ENCODE measurements at regions not wholly inside any gene's neighbourhood (a gene's known extent, or its start where the extent isn't known, plus 50 kb on each side); places are given as distances from the start of the nearest gene placed in this dataset.
A peak's percentile ranks its signal among the peaks of the same experiment; 100 is the strongest.

GRCh38 chr11:128390246-128390645, 197.1 kb downstream of the ETS1 start:
- Histone ChIP-seq H4K8ac (ENCODE audit: low read length) (no peak overlapping the region), H4K91ac (ENCODE audit: low read length) (no peak overlapping the region), H3K9ac (ENCODE audit: low read length) (no peak overlapping the region), H3K4me1 (ENCODE audit: control insufficient read depth, insufficient read depth, low read depth, low read length) (peaks cover 5% of the 10 kb centered on the region), H2AK5ac (ENCODE audit: low read length, severe bottlenecking) (no peak overlapping the region), H2BK5ac (ENCODE audit: low read depth, low read length, poor library complexity, severe bottlenecking) (no peak overlapping the region), H3K18ac (ENCODE audit: low read depth in 1 of 2, low read length in 2 of 2) (no peak overlapping the region), H3K4me3 (ENCODE audit: insufficient read depth in 1 of 2, low read depth in 1 of 2, low read length in 2 of 2) (no peak overlapping the region), H3K23ac (ENCODE audit: low read length in 2 of 2) (no peak overlapping the region), H3K14ac (ENCODE audit: low read length in 2 of 2) (no peak overlapping the region), H2BK120ac (ENCODE audit: low read depth, low read length) (no peak overlapping the region), H3K4me2 (ENCODE audit: low read length, poor library complexity, severe bottlenecking) (no peak overlapping the region), H2BK15ac (ENCODE audit: low read depth, poor library complexity, severe bottlenecking) (no peak overlapping the region), H3K27me3 (ENCODE audit: control insufficient read depth in 1 of 2, insufficient read depth in 1 of 2, low read length in 2 of 2) (peaks cover 0 to 6% of the 10 kb centered on the region in 2 experiments), H3K36me3 (ENCODE audit: control insufficient read depth in 1 of 2, insufficient read depth in 2 of 2, low read depth in 1 of 2, low read length in 2 of 2) (no peaks in the 10 kb centered on the region), H2AFZ (ENCODE audit: low read depth, low read length) (no peak overlapping the region), H3K79me1 (replicated peaks; ENCODE audit: low read length, poor library complexity, severe bottlenecking) (no peaks in the 10 kb centered on the region), H2BK12ac (ENCODE audit: low read length in 2 of 2) (no peak overlapping the region), H3K27ac (ENCODE audit: low read length, poor library complexity, severe bottlenecking) (no peak overlapping the region), H3K4ac (ENCODE audit: low read depth in 1 of 2, low read length in 2 of 2) (no peak overlapping the region), H3K9me3 (ENCODE audit: control insufficient read depth, low read length) (no peaks in the 10 kb centered on the region)
- WGBS: 60% methylated on average over 1 of the region's 1 CpG
- DNase-seq: no peak

- Histone ChIP-seq H2BK15ac (ENCODE audit: low read depth, poor library complexity, severe bottlenecking) (no peak overlapping the region), H3K14ac (ENCODE audit: low read length in 2 of 2) (no peak overlapping the region), H3K79me1 (replicated peaks; ENCODE audit: low read length, poor library complexity, severe bottlenecking) (no peaks in the 10 kb centered on the region), H3K9ac (ENCODE audit: low read length) (no peak overlapping the region), H4K8ac (ENCODE audit: low read length) (peak overlapping the region; percentile 57), H2AK5ac (ENCODE audit: low read length, severe bottlenecking) (no peak overlapping the region), H3K23ac (ENCODE audit: low read length in 2 of 2) (no peak overlapping the region), H3K18ac (ENCODE audit: low read depth in 1 of 2, low read length in 2 of 2) (peak overlapping the region; percentile 37 to 52), H2BK12ac (ENCODE audit: low read length in 2 of 2) (peak overlapping the region in 1 of 2 experiments; percentile 92), H2BK120ac (ENCODE audit: low read depth, low read length) (no peak overlapping the region), H3K4me2 (ENCODE audit: low read length, poor library complexity, severe bottlenecking) (no peak overlapping the region), H3K4ac (ENCODE audit: low read depth in 1 of 2, low read length in 2 of 2) (no peak overlapping the region), H3K4me3 (ENCODE audit: insufficient read depth in 1 of 2, low read depth in 1 of 2, low read length in 2 of 2) (no peak overlapping the region), H3K4me1 (ENCODE audit: control insufficient read depth, insufficient read depth, low read depth, low read length) (peaks cover 5% of the 10 kb centered on the region), H2BK5ac (ENCODE audit: low read depth, low read length, poor library complexity, severe bottlenecking) (no peak overlapping the region), H3K9me3 (ENCODE audit: control insufficient read depth, low read length) (no peaks in the 10 kb centered on the region), H2AFZ (ENCODE audit: low read depth, low read length) (no peak overlapping the region), H3K27ac (ENCODE audit: low read length, poor library complexity, severe bottlenecking) (no peak overlapping the region), H4K91ac (ENCODE audit: low read length) (peak overlapping the region; percentile 39), H3K27me3 (ENCODE audit: control insufficient read depth in 1 of 2, insufficient read depth in 1 of 2, low read length in 2 of 2) (peaks cover 0 to 3% of the 10 kb centered on the region in 2 experiments), H3K36me3 (ENCODE audit: control insufficient read depth in 1 of 2, insufficient read depth in 2 of 2, low read depth in 1 of 2, low read length in 2 of 2) (no peaks in the 10 kb centered on the region)
- DNase-seq: no peak
- 43% methylated on average over 7 of the region's 7 CpGs for WGBS
Measured at GRCh38 chr11:128389461-128389976, 197.8 kb downstream of the ETS1 start.

- Histone ChIP-seq H2BK5ac (ENCODE audit: low read depth, low read length, poor library complexity, severe bottlenecking) (no peak overlapping the region), H4K91ac (ENCODE audit: low read length) (no peak overlapping the region), H3K4me2 (ENCODE audit: low read length, poor library complexity, severe bottlenecking) (no peak overlapping the region), H3K9ac (ENCODE audit: low read length) (no peak overlapping the region), H3K9me3 (ENCODE audit: control insufficient read depth, low read length) (no peaks in the 10 kb centered on the region), H2BK120ac (ENCODE audit: low read depth, low read length) (no peak overlapping the region), H3K27me3 (ENCODE audit: control insufficient read depth in 1 of 2, insufficient read depth in 1 of 2, low read length in 2 of 2) (peaks cover 0 to 3% of the 10 kb centered on the region in 2 experiments), H3K18ac (ENCODE audit: low read depth in 1 of 2, low read length in 2 of 2) (no peak overlapping the region), H3K27ac (ENCODE audit: low read length, poor library complexity, severe bottlenecking) (no peak overlapping the region), H3K14ac (ENCODE audit: low read length in 2 of 2) (no peak overlapping the region), H3K4me1 (ENCODE audit: control insufficient read depth, insufficient read depth, low read depth, low read length) (peaks cover 5% of the 10 kb centered on the region), H3K79me1 (replicated peaks; ENCODE audit: low read length, poor library complexity, severe bottlenecking) (no peaks in the 10 kb centered on the region), H2BK15ac (ENCODE audit: low read depth, poor library complexity, severe bottlenecking) (no peak overlapping the region), H3K23ac (ENCODE audit: low read length in 2 of 2) (no peak overlapping the region), H2AFZ (ENCODE audit: low read depth, low read length) (no peak overlapping the region), H3K4me3 (ENCODE audit: insufficient read depth in 1 of 2, low read depth in 1 of 2, low read length in 2 of 2) (no peak overlapping the region), H2BK12ac (ENCODE audit: low read length in 2 of 2) (peak overlapping the region in 1 of 2 experiments; percentile 39), H2AK5ac (ENCODE audit: low read length, severe bottlenecking) (no peak overlapping the region), H4K8ac (ENCODE audit: low read length) (no peak overlapping the region), H3K4ac (ENCODE audit: low read depth in 1 of 2, low read length in 2 of 2) (no peak overlapping the region), H3K36me3 (ENCODE audit: control insufficient read depth in 1 of 2, insufficient read depth in 2 of 2, low read depth in 1 of 2, low read length in 2 of 2) (no peaks in the 10 kb centered on the region)
- 97% methylated on average over 4 of the region's 5 CpGs for WGBS
- DNase-seq: no peak
Measured at GRCh38 chr11:128388206-128388815, 199.0 kb downstream of the ETS1 start.

GRCh38 chr11:128379587-128380580, 207.5 kb downstream of the ETS1 start:
- Histone ChIP-seq H2BK5ac (ENCODE audit: low read depth, low read length, poor library complexity, severe bottlenecking) (no peak overlapping the region), H3K27ac (ENCODE audit: low read length, poor library complexity, severe bottlenecking) (no peak overlapping the region), H3K4me3 (ENCODE audit: insufficient read depth in 1 of 2, low read depth in 1 of 2, low read length in 2 of 2) (no peak overlapping the region), H3K9me3 (ENCODE audit: control insufficient read depth, low read length) (peaks cover 19% of the 10 kb centered on the region), H4K8ac (ENCODE audit: low read length) (no peak overlapping the region), H3K4ac (ENCODE audit: low read depth in 1 of 2, low read length in 2 of 2) (no peak overlapping the region), H3K4me2 (ENCODE audit: low read length, poor library complexity, severe bottlenecking) (no peak overlapping the region), H3K23ac (ENCODE audit: low read length in 2 of 2) (no peak overlapping the region), H2BK120ac (ENCODE audit: low read depth, low read length) (no peak overlapping the region), H3K14ac (ENCODE audit: low read length in 2 of 2) (no peak overlapping the region), H2BK12ac (ENCODE audit: low read length in 2 of 2) (no peak overlapping the region), H2BK15ac (ENCODE audit: low read depth, poor library complexity, severe bottlenecking) (no peak overlapping the region), H3K27me3 (ENCODE audit: control insufficient read depth in 1 of 2, insufficient read depth in 1 of 2, low read length in 2 of 2) (no peaks in the 10 kb centered on the region), H3K36me3 (ENCODE audit: control insufficient read depth in 1 of 2, insufficient read depth in 2 of 2, low read depth in 1 of 2, low read length in 2 of 2) (no peaks in the 10 kb centered on the region), H2AFZ (ENCODE audit: low read depth, low read length) (no peak overlapping the region), H3K79me1 (replicated peaks; ENCODE audit: low read length, poor library complexity, severe bottlenecking) (no peaks in the 10 kb centered on the region), H4K91ac (ENCODE audit: low read length) (no peak overlapping the region), H3K18ac (ENCODE audit: low read depth in 1 of 2, low read length in 2 of 2) (no peak overlapping the region), H3K4me1 (ENCODE audit: control insufficient read depth, insufficient read depth, low read depth, low read length) (no peaks in the 10 kb centered on the region), H3K9ac (ENCODE audit: low read length) (no peak overlapping the region), H2AK5ac (ENCODE audit: low read length, severe bottlenecking) (no peak overlapping the region)
- no peak for DNase-seq
- 92% methylated on average over 1 of the region's 3 CpGs for WGBS

Measured in mesenchymal stem cell (in vitro differentiated cells and primary cell).